CD4-positive, CD25-positive, alpha-beta regulatory T cell (primary cell): ENCODE measurements at regions not wholly inside any gene's neighbourhood (a gene's known extent, or its start where the extent isn't known, plus 50 kb on each side); places are given as distances from the start of the nearest gene placed in this dataset.

Source experiments
- ATAC-seq, 2 donors: fragments of 150-1000 bp; cut with Tn5 transposase; one replicate each; pipeline ENCODE4 v1.10.0; 2021; ENCODE audit warnings: low read depth in 2 of 2, moderate number of reproducible peaks in 2 of 2, moderate library complexity in 1 of 2
- DNase-seq, 3 donors: peaks; one replicate each; pipeline versions ENCODE4 v3.0.0 to v3.0.0-alpha.2; 2012 to 2022; ENCODE audit warnings: mixed read lengths in 1 of 3
- H3K27ac ChIP-seq: one replicate; pipeline ENCODE4 v1.7.0; 2013; ENCODE audit warnings: mild to moderate bottlenecking, low read length; ENCODE audit not compliant: insufficient read depth, poor library complexity, severe bottlenecking
- H3K27me3 ChIP-seq: one replicate; pipeline ENCODE4 v1.7.0; 2013; ENCODE audit warnings: low read length; ENCODE audit not compliant: control insufficient read depth, insufficient read depth
- H3K36me3 ChIP-seq: one replicate; pipeline ENCODE4 v1.7.0; 2013; ENCODE audit warnings: mild to moderate bottlenecking, low read length, moderate library complexity; ENCODE audit not compliant: control insufficient read depth, insufficient read depth
- H3K4me1 ChIP-seq: 2 replicates; pipeline ENCODE4 v1.7.0; 2013; ENCODE audit warnings: mild to moderate bottlenecking, low read length; ENCODE audit not compliant: insufficient read depth, control insufficient read depth, poor library complexity, severe bottlenecking
- H3K4me3 ChIP-seq: one replicate; pipeline ENCODE4 v1.7.0; 2013; ENCODE audit warnings: low read depth, mild to moderate bottlenecking, low read length, moderate library complexity
- H3K9me3 ChIP-seq, 2 experiments: 1 replicate in 1 of 2; 2 replicates in 1 of 2; pipeline ENCODE4 v1.7.0; 2013; ENCODE audit warnings: low read length in 2 of 2, mild to moderate bottlenecking in 1 of 2, moderate library complexity in 1 of 2; ENCODE audit not compliant: control insufficient read depth in 2 of 2
- H3K27ac Mint-ChIP-seq, 3 donors: one replicate each; pipeline ENCODE4 v1.8.0; 2020 to 2022; ENCODE audit warnings: mild to moderate bottlenecking in 3 of 3, mixed read lengths in 3 of 3, moderate library complexity in 2 of 3
- H3K27me3 Mint-ChIP-seq: one replicate; pipeline ENCODE4 v1.8.0; 2022; ENCODE audit warnings: mild to moderate bottlenecking, mixed read lengths
- H3K36me3 Mint-ChIP-seq: one replicate; pipeline ENCODE4 v1.8.0; 2020; ENCODE audit warnings: mixed read lengths
- H3K4me1 Mint-ChIP-seq, 4 donors: one replicate each; pipeline ENCODE4 v1.8.0; 2020 to 2022; ENCODE audit warnings: mixed read lengths in 4 of 4, mild to moderate bottlenecking in 1 of 4
- H3K4me3 Mint-ChIP-seq, 4 donors: one replicate each; pipeline ENCODE4 v1.8.0; 2020 to 2022; ENCODE audit warnings: mild to moderate bottlenecking in 4 of 4, mixed read lengths in 4 of 4, moderate library complexity in 3 of 4
- H3K9me3 Mint-ChIP-seq, 7 donors: one replicate each; pipeline ENCODE4 v1.8.0; 2020 to 2022; ENCODE audit warnings: mixed read lengths in 7 of 7, mild to moderate bottlenecking in 3 of 7, moderate library complexity in 2 of 7

DNA sequence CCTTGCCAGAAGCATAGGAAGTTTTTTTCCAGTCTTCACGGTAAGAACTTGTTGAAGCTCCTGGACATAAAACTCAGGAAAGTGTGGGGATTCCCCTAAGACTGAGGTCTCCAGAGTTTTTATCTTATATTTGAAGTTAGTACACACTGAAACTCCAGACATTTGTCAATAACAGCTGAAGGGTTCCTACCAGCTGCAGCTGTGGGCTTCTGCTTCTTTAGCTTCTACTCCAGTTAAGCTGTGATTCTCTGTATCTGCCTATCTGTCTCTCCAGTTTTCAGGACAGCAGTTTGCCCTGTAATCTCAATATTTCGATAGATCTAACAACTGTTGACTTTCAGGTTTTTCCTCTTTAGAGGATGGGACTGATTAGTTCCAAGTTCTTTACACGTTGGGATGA, 966.0 kb upstream of the SEMA6D start:
- H3K36me3 Mint-ChIP-seq = no peaks in the 10 kb centered on the region

DNA sequence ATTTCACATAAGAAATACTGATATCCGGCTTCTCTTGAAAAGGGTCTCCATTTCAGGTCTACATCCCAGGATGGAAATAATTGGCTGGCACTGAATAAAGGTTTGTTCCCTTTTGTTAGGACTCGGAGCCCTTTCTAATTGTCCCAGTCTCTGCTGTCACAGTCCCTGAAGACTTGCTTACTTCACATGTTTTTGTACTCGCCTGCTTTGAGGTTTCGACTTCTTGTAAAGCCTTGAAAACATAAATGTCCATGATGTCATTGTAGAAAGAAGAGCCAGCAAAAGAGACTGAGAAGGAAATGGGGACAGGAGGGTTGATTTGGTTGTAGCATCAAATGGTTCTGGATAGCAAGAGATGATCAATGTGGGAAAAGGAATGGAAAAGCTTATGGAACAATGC, 963.4 kb upstream of the SEMA6D start:
- Mint-ChIP-seq H3K36me3 (no peaks in the 10 kb centered on the region), H3K4me1 (no peaks in the 10 kb centered on the region), H3K9me3 (peaks cover 0 to 28% (median 9%) of the 10 kb centered on the region in 7 donors), H3K4me3 (no peak overlapping the region), H3K27ac (no peak overlapping the region), H3K27me3 (no peaks in the 10 kb centered on the region)
- H3K36me3 ChIP-seq = no peaks in the 10 kb centered on the region
- ATAC-seq = no peak
- H3K27me3 ChIP-seq = no peaks in the 10 kb centered on the region
- H3K9me3 ChIP-seq = peaks cover 0 to 6% of the 10 kb centered on the region in 2 experiments
- no peak overlapping the region for H3K4me3 ChIP-seq
- H3K4me1 ChIP-seq = no peaks in the 10 kb centered on the region
- DNase-seq = no peak
- H3K27ac ChIP-seq = no peak overlapping the region

More for the DNA sequence above, 966.0 kb upstream of the SEMA6D start:
- H3K9me3 Mint-ChIP-seq = peaks cover 0 to 12% (median 5%) of the 10 kb centered on the region in 7 donors
- Histone ChIP-seq H3K4me3 (no peak overlapping the region), H3K27ac (no peak overlapping the region), H3K27me3 (no peaks in the 10 kb centered on the region), H3K36me3 (no peaks in the 10 kb centered on the region), H3K4me1 (no peaks in the 10 kb centered on the region), H3K9me3 (peaks cover 0 to 6% of the 10 kb centered on the region in 2 experiments)
- H3K4me3 Mint-ChIP-seq = no peak overlapping the region
- DNase-seq (no peak), ATAC-seq (no peak)
- no peaks in the 10 kb centered on the region for H3K27me3 Mint-ChIP-seq
- H3K4me1 Mint-ChIP-seq = no peaks in the 10 kb centered on the region
- H3K27ac Mint-ChIP-seq = no peak overlapping the region

DNA sequence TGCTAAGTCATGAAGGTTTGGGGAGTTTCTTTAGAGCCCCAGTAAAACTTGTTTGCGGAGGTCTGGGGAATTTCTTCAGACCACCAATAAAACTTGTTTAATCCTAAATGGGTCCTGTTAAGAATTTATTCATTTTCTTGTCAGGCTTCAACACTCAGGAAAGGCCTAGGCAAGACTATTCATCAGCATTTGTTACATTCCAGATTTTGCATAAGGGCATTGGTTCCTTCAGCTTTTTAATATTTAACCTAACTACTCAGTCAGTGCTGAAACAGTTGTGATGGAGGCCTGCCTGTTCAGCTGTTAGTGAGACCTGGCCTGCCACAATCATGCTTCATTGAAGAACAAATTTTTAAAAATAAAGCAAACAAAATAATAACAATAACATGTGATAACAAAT, 954.2 kb upstream of the SEMA6D start:
- no peak overlapping the region for H3K4me3 Mint-ChIP-seq
- Histone ChIP-seq H3K36me3 (no peaks in the 10 kb centered on the region), H3K27me3 (no peaks in the 10 kb centered on the region), H3K9me3 (peaks cover 2 to 3% of the 10 kb centered on the region in 2 experiments), H3K4me3 (no peak overlapping the region), H3K4me1 (no peaks in the 10 kb centered on the region), H3K27ac (no peak overlapping the region)
- no peak overlapping the region for H3K27ac Mint-ChIP-seq
- peaks cover 5 to 22% (median 8%) of the 10 kb centered on the region in 7 donors for H3K9me3 Mint-ChIP-seq
- ATAC-seq (no peak), DNase-seq (no peak)
- H3K36me3 Mint-ChIP-seq = no peaks in the 10 kb centered on the region
- no peaks in the 10 kb centered on the region for H3K4me1 Mint-ChIP-seq
- no peaks in the 10 kb centered on the region for H3K27me3 Mint-ChIP-seq

DNA sequence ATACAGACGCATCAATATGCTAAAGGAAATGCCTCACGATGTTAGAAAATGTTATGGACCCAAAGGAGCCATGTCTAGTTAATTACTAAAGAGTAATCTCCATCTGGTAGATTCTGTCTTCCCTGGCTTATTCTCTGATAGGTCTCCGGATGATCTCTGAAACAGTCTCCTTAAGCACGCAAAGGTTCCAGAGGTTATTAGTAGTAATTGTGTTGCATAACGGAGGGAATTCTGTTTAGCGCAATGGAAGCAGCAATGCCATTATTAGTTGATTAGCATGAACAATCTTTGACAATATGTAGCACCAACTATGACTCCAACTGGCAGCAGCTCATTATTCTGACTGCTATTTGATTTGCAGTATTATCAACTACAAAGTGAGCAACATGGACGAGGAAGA, 952.5 kb upstream of the SEMA6D start:
- Mint-ChIP-seq H3K9me3 (peaks cover 3 to 24% (median 8%) of the 10 kb centered on the region in 7 donors), H3K27ac (no peak overlapping the region), H3K27me3 (no peaks in the 10 kb centered on the region), H3K4me3 (no peak overlapping the region), H3K4me1 (no peaks in the 10 kb centered on the region), H3K36me3 (no peaks in the 10 kb centered on the region)
- peaks cover 7 to 12% of the 10 kb centered on the region in 2 experiments for H3K9me3 ChIP-seq
- H3K36me3 ChIP-seq = no peaks in the 10 kb centered on the region
- no peak overlapping the region for H3K27ac ChIP-seq
- no peaks in the 10 kb centered on the region for H3K4me1 ChIP-seq
- ATAC-seq = no peak
- no peaks in the 10 kb centered on the region for H3K27me3 ChIP-seq
- no peak for DNase-seq
- H3K4me3 ChIP-seq = no peak overlapping the region

DNA sequence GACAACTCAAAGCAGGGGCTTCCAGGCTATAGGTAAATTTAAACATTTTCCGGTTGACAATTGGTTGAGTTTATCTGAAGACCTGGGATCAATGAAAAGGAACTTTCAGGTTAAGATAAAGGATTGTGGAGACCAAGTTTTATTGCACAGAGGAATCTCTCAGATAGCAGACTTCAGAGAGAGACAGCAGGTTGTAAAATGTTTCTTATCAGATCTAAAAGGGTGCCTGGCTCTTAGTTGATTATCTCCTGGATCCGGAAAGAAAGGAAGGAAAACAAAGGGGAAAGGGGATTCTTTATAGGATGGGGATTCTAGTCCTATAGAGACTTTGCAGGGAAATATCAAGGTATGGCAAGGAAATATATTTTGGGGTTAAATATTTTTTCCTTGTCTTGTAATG, 951.3 kb upstream of the SEMA6D start:
- Mint-ChIP-seq H3K9me3 (peaks cover 3 to 23% (median 6%) of the 10 kb centered on the region in 7 donors), H3K27ac (no peak overlapping the region), H3K27me3 (no peaks in the 10 kb centered on the region), H3K4me3 (no peak overlapping the region), H3K36me3 (no peaks in the 10 kb centered on the region), H3K4me1 (no peaks in the 10 kb centered on the region)
- no peak for ATAC-seq
- Histone ChIP-seq H3K27me3 (no peaks in the 10 kb centered on the region), H3K4me3 (no peak overlapping the region), H3K9me3 (peaks cover 7 to 12% of the 10 kb centered on the region in 2 experiments), H3K36me3 (no peaks in the 10 kb centered on the region), H3K27ac (no peak overlapping the region), H3K4me1 (no peaks in the 10 kb centered on the region)
- DNase-seq = no peak

DNA sequence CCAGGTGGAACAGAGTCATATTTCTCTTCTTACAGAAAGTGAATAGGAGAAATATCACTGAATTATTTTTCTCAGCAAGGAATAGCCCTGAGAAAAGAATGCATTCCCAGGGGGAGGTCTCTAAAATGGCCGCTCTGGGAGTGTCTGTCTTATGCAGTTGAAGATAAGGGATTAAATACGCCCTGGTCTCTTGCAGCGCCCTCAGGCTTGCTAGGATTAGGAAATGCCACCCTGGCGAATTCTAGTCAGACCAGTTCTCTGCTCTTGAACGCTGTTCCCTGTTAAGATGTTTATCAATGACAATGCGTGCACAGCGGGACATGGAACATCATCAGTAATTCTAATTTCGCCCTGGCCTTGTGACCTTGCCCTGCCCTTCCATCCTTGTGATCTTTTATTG, 949.0 kb upstream of the SEMA6D start:
- no peak for DNase-seq
- Mint-ChIP-seq H3K36me3 (no peaks in the 10 kb centered on the region), H3K4me1 (no peaks in the 10 kb centered on the region), H3K9me3 (peaks cover 2 to 28% (median 8%) of the 10 kb centered on the region in 7 donors), H3K27me3 (no peaks in the 10 kb centered on the region), H3K4me3 (no peak overlapping the region), H3K27ac (no peak overlapping the region)
- peaks cover 7 to 12% of the 10 kb centered on the region in 2 experiments for H3K9me3 ChIP-seq
- H3K27ac ChIP-seq = no peak overlapping the region
- no peak for ATAC-seq
- H3K27me3 ChIP-seq = no peaks in the 10 kb centered on the region
- no peak overlapping the region for H3K4me3 ChIP-seq
- no peaks in the 10 kb centered on the region for H3K36me3 ChIP-seq
- H3K4me1 ChIP-seq = no peaks in the 10 kb centered on the region

DNA sequence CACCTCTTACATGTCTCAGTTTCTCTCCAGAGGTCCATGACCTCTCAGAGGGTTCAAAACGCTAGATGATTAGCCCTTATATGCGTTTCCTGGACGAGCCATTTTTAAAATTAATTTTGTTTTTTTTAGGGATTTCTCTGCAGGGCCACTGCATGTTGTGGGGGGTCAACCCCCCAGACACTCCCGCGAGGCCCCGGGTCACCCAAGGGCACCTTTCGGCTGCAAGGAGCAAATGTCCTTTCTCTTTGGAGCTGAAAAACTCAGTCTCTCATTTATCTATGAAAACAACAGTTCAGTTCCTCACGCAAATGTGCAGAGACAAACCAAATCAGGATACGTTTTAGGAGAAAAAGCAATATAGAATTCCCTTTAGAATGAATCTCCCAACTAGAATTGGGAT, 944.3 kb upstream of the SEMA6D start:
- no peaks in the 10 kb centered on the region for H3K36me3 ChIP-seq
- no peaks in the 10 kb centered on the region for H3K4me1 ChIP-seq
- peaks cover 7 to 11% of the 10 kb centered on the region in 2 experiments for H3K9me3 ChIP-seq
- Mint-ChIP-seq H3K27me3 (no peaks in the 10 kb centered on the region), H3K9me3 (peaks cover 0 to 32% (median 7%) of the 10 kb centered on the region in 7 donors), H3K4me1 (no peaks in the 10 kb centered on the region), H3K27ac (no peak overlapping the region), H3K4me3 (no peak overlapping the region), H3K36me3 (no peaks in the 10 kb centered on the region)
- no peak overlapping the region for H3K4me3 ChIP-seq
- no peak overlapping the region for H3K27ac ChIP-seq
- no peak for DNase-seq
- no peak for ATAC-seq
- H3K27me3 ChIP-seq = no peaks in the 10 kb centered on the region

DNA sequence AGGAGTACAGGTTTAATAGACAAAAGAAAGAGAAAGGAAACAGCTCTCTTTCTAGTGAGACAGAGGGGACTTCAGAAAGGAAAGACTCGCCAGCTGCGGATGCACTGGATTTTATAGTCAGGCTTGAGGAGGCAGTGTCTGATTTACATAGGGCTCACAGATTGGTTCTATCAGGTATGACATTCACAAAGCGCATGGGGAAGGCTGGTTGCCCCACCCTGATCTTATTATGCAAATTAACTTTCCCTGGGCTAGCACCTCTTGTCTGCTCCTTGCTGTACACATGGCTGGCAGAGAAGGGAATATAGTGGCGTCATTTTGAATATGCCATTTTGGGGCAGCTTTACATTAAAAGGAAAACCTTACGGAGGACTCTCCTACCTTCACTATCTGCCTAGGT, 938.4 kb upstream of the SEMA6D start:
- Mint-ChIP-seq H3K27me3 (no peaks in the 10 kb centered on the region), H3K9me3 (peaks cover 6 to 25% (median 8%) of the 10 kb centered on the region in 7 donors), H3K27ac (no peak overlapping the region), H3K4me3 (no peak overlapping the region), H3K36me3 (no peaks in the 10 kb centered on the region), H3K4me1 (no peaks in the 10 kb centered on the region)
- DNase-seq (no peak), ATAC-seq (no peak)
- no peaks in the 10 kb centered on the region for H3K27me3 ChIP-seq
- H3K27ac ChIP-seq = no peak overlapping the region
- peaks cover 0 to 2% of the 10 kb centered on the region in 2 experiments for H3K9me3 ChIP-seq
- H3K4me1 ChIP-seq = no peaks in the 10 kb centered on the region
- no peaks in the 10 kb centered on the region for H3K36me3 ChIP-seq
- H3K4me3 ChIP-seq = no peak overlapping the region
